OCI-LY3 (cell line): ENCODE measurements at regions not wholly inside any gene's neighbourhood (a gene's known extent, or its start where the extent isn't known, plus 50 kb on each side); places are given as distances from the start of the nearest gene placed in this dataset.

Experiments used
- H2AFZ ChIP-seq: fragments of 200-600, 300-600 bp; shearing (Covaris generic); 2 replicates; pipeline ENCODE4 v1.6.0; 2014; ENCODE audit warnings: antibody characterized with exemption, low read depth, low read length
- H3K27ac ChIP-seq: fragments of 200-600, 300-600 bp; sonication (generic); 2 replicates; pipeline ENCODE4 v1.5.1; 2014; ENCODE audit warnings: mild to moderate bottlenecking, low read length, moderate library complexity, mixed read lengths
- H3K27me3 ChIP-seq: fragments of 200-600, 300-600 bp; sonication (generic); 2 replicates; pipeline ENCODE4 v1.6.1; 2014; ENCODE audit warnings: low read depth, low read length, mixed read lengths
- H3K36me3 ChIP-seq: fragments of 200-600, 300-600 bp; sonication (generic); replicated peaks from 2 replicates; pipeline ENCODE3; 2014; ENCODE audit warnings: low read depth, low read length, mixed read lengths
- H3K4me1 ChIP-seq: fragments of 300-600, 200-600 bp; sonication (generic); 2 replicates; pipeline ENCODE4 v1.6.1; 2014; ENCODE audit warnings: low read length, mixed read lengths
- H3K4me2 ChIP-seq: fragments of 200-600, 300-600 bp; sonication (generic); 2 replicates; pipeline ENCODE4 v1.6.1; 2014; ENCODE audit warnings: low read length, mixed read lengths
- H3K4me3 ChIP-seq: fragments of 300-600, 200-600 bp; sonication (generic); 2 replicates; pipeline ENCODE4 v1.5.1; 2014; ENCODE audit warnings: antibody characterized with exemption, mild to moderate bottlenecking, low read length, moderate library complexity
- H3K79me2 ChIP-seq: fragments of 300-600, 200-600 bp; shearing (Covaris generic); 2 replicates; pipeline ENCODE4 v1.6.1; 2014; ENCODE audit warnings: mild to moderate bottlenecking, low read length, mixed read lengths
- H3K9ac ChIP-seq: fragments of 300-600, 200-600 bp; shearing (Covaris generic); 2 replicates; pipeline ENCODE4 v1.6.0; 2014; ENCODE audit warnings: mild to moderate bottlenecking, low read length, moderate library complexity
- H3K9me3 ChIP-seq: fragments of 200-600, 300-600 bp; shearing (Covaris generic); 2 replicates; pipeline ENCODE4 v1.6.1; 2014; ENCODE audit warnings: low read length, mixed read lengths; ENCODE audit not compliant: insufficient read depth
- H4K20me1 ChIP-seq: fragments of 200-600, 300-600 bp; sonication (generic); 2 replicates; pipeline ENCODE4 v1.6.1; 2016; ENCODE audit warnings: low read length, mixed read lengths; ENCODE audit not compliant: insufficient read depth
- EZH2phosphoT487 ChIP-seq: fragments of 200-600 bp; shearing (Covaris generic); IDR thresholded peaks from 2 replicates; pipeline ENCODE4 v1.6.1; 2018; ENCODE audit warnings: antibody characterized with exemption, mixed run types, low read depth
- TF ChIP-seq, protein P1 (sequence below): fragments of 200-600, 300-600 bp; sonication (generic); IDR thresholded peaks from 2 replicates; pipeline ENCODE4 v1.5.1; 2014; ENCODE audit warnings: antibody characterized with exemption, low read length, low read depth

DNA sequence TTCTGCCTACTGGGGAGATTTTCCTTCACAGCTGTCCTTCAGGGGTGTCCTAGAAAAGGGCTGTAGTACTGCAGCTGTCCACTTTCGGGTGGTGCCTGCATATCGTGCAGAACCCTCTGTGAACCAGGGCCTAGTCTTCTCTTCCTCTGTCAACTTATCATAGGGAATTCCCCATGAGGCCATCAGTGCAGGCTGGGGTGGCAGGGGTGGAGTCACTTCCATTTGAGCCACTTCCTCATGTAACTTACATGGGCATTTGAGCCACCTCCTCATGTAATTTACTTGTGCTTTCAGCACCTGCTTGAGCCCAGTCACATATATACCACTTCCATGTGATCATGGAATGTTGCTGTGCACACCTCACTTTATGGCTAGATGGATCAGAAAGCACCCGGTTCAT is 742.0 kb upstream of the RGMB start:
- Histone ChIP-seq H3K79me2 (no peaks in the 10 kb centered on the region), H3K27me3 (no peaks in the 10 kb centered on the region), H3K4me1 (peaks cover 10% of the 10 kb centered on the region), H3K9me3 (no peaks in the 10 kb centered on the region), H3K27ac (no peak overlapping the region), H3K36me3 (no peaks in the 10 kb centered on the region), H3K4me2 (peak overlapping the region; percentile 56), H2AFZ (peak overlapping the region; percentile 45; the same call in 1 of the 2 replicates), H4K20me1 (no peaks in the 10 kb centered on the region), H3K9ac (no peak overlapping the region), H3K4me3 (no peak overlapping the region)
- TF ChIP-seq, protein P1, sequence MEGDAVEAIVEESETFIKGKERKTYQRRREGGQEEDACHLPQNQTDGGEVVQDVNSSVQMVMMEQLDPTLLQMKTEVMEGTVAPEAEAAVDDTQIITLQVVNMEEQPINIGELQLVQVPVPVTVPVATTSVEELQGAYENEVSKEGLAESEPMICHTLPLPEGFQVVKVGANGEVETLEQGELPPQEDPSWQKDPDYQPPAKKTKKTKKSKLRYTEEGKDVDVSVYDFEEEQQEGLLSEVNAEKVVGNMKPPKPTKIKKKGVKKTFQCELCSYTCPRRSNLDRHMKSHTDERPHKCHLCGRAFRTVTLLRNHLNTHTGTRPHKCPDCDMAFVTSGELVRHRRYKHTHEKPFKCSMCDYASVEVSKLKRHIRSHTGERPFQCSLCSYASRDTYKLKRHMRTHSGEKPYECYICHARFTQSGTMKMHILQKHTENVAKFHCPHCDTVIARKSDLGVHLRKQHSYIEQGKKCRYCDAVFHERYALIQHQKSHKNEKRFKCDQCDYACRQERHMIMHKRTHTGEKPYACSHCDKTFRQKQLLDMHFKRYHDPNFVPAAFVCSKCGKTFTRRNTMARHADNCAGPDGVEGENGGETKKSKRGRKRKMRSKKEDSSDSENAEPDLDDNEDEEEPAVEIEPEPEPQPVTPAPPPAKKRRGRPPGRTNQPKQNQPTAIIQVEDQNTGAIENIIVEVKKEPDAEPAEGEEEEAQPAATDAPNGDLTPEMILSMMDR = no peak
- no peak for TF ChIP-seq EZH2phosphoT487

DNA sequence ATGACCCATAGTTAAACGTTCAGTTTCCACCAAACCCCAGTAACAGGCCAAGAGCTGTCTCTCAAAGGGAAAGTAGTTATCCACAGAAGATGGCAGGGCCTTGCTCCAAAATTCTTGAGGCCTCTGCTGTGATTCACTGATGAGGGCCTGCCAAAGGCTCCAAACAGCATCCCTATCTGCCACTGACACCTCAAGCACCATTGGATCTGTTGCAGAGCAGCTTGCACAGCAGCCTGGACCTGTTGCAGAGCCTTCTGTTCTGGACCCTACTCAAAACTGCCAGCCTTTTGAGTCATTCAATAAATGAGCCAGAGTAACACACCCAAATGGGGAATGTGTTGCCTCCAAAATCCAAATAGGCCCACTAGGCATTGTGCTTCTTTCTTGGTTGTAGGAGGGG is 741.5 kb upstream of the RGMB start:
- no peaks in the 10 kb centered on the region for H3K79me2 ChIP-seq
- TF ChIP-seq, protein P1 = no peak
- no peak for TF ChIP-seq EZH2phosphoT487
- H3K9ac ChIP-seq = no peak overlapping the region
- H3K4me1 ChIP-seq = peaks cover 10% of the 10 kb centered on the region
- H3K27me3 ChIP-seq = no peaks in the 10 kb centered on the region
- H3K4me3 ChIP-seq = no peak overlapping the region
- no peak overlapping the region for H3K27ac ChIP-seq
- peak overlapping the region; percentile 45; the same call in 1 of the 2 replicates for H2AFZ ChIP-seq
- no peaks in the 10 kb centered on the region for H4K20me1 ChIP-seq
- H3K4me2 ChIP-seq = no peak overlapping the region
- H3K36me3 ChIP-seq = no peaks in the 10 kb centered on the region
- H3K9me3 ChIP-seq = no peaks in the 10 kb centered on the region

DNA sequence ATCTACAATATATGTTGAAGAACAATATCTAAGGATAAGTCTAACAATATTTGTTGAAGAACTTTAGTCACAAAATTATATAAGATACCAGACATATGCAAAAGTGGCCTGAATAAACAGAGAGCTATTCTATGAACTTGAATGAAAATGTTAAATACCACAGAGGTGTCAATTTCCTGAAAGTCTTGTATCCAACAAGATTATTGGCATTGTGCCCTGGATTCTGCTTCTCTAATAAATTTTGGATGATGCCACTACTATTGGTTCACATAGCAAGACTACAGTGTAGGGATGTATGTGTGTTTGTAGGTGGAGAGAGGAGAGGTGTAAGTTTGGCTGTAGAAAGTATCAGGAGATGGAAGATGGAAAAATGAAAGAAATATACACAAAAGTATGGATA is 731.8 kb upstream of the RGMB start:
- Histone ChIP-seq H3K9me3 (no peaks in the 10 kb centered on the region), H4K20me1 (no peaks in the 10 kb centered on the region), H3K27me3 (no peaks in the 10 kb centered on the region), H3K4me2 (no peak overlapping the region), H3K9ac (no peak overlapping the region), H2AFZ (no peak overlapping the region), H3K79me2 (no peaks in the 10 kb centered on the region), H3K27ac (no peak overlapping the region), H3K4me1 (no peaks in the 10 kb centered on the region), H3K4me3 (no peak overlapping the region), H3K36me3 (no peaks in the 10 kb centered on the region)
- no peak for TF ChIP-seq EZH2phosphoT487
- TF ChIP-seq, protein P1 = no peak

DNA sequence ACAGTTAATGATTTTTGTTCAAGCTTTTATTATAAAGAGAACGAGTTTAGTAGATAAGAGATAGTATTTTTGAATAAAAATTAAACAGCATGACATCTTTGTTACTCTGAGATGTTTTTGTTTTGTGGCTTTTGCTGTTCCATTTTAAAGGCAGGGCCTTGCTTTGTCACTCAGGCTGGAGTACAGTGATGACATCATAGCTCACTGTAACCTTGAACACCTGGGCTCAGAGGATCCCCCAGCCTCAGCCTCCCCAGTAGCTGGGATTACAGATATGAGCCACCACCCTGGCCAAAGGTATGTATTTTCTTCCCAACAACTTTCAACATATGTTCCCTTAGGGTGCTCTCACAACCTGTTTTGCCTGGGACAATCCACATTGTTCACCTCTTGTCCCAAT is 730.9 kb upstream of the RGMB start:
- H2AFZ ChIP-seq = no peak overlapping the region
- H3K36me3 ChIP-seq = no peaks in the 10 kb centered on the region
- H3K27ac ChIP-seq = no peak overlapping the region
- no peak overlapping the region for H3K9ac ChIP-seq
- TF ChIP-seq, protein P1 = no peak
- no peak for TF ChIP-seq EZH2phosphoT487
- no peaks in the 10 kb centered on the region for H3K27me3 ChIP-seq
- no peaks in the 10 kb centered on the region for H3K9me3 ChIP-seq
- no peaks in the 10 kb centered on the region for H3K4me1 ChIP-seq
- no peak overlapping the region for H3K4me3 ChIP-seq
- H3K79me2 ChIP-seq = no peaks in the 10 kb centered on the region
- H3K4me2 ChIP-seq = no peak overlapping the region
- no peaks in the 10 kb centered on the region for H4K20me1 ChIP-seq
